NOMO-1 treated with DMSO at 0.1 percent for 48 hours (cell line): ENCODE measurements at regions not wholly inside any gene's neighbourhood (a gene's known extent, or its start where the extent isn't known, plus 50 kb on each side); places are given as distances from the start of the nearest gene placed in this dataset.
A peak's percentile ranks its signal among the peaks of the same experiment; 100 is the strongest.

ENCODE experiments used
- DNase-seq: peaks from one replicate; lab custom pipeline; 2025; ENCODE audit not compliant: unreplicated experiment; lab: John Stamatoyannopoulos, UW

- DNase-seq: no peak
These were observed 176.9 kb upstream of the CITED2 start for GRCh38 chr6:139551376-139551775.

- no peak for DNase-seq
These were observed 175.9 kb upstream of the CITED2 start for GRCh38 chr6:139550361-139550760.

GRCh38 chr6:139549561-139550070 is 175.2 kb upstream of the CITED2 start:
- no peak for DNase-seq

GRCh38 chr6:139547804-139548203 is 173.4 kb upstream of the CITED2 start:
- no peak for DNase-seq

GRCh38 chr6:139547122-139547776 is 172.8 kb upstream of the CITED2 start:
- DNase-seq: peak; percentile 14

GRCh38 chr6:139546106-139546472 is 171.6 kb upstream of the CITED2 start:
- no peak for DNase-seq

- no peak for DNase-seq
These were observed 171.0 kb upstream of the CITED2 start for GRCh38 chr6:139545206-139546105.

- no peak for DNase-seq
These were observed 170.2 kb upstream of the CITED2 start for GRCh38 chr6:139544701-139545057.

GRCh38 chr6:139542351-139542750 is 167.9 kb upstream of the CITED2 start:
- DNase-seq: no peak

GRCh38 chr6:139540894-139541293 is 166.4 kb upstream of the CITED2 start:
- no peak for DNase-seq

- peak; percentile 57 for DNase-seq
These were observed 165.8 kb upstream of the CITED2 start for GRCh38 chr6:139540276-139540675.

- DNase-seq: no peak
These were observed 165.4 kb upstream of the CITED2 start for GRCh38 chr6:139539852-139540251.

- no peak for DNase-seq
These were observed 163.9 kb upstream of the CITED2 start for GRCh38 chr6:139538366-139538765.

- no peak for DNase-seq
These were observed 162.5 kb upstream of the CITED2 start for GRCh38 chr6:139536751-139537617.

- DNase-seq: peak; percentile 20
These were observed 160.1 kb upstream of the CITED2 start for GRCh38 chr6:139534472-139535115.

GRCh38 chr6:139533573-139534471 is 159.4 kb upstream of the CITED2 start:
- DNase-seq: peak; percentile 26

- DNase-seq: no peak
These were observed 158.7 kb upstream of the CITED2 start for GRCh38 chr6:139533171-139533570.

GRCh38 chr6:139531148-139532115 is 157.0 kb upstream of the CITED2 start:
- DNase-seq: peak; percentile 23

GRCh38 chr6:139530561-139530960 is 156.1 kb upstream of the CITED2 start:
- no peak for DNase-seq
